Activated CD4-positive, alpha-beta T cell treated with anti-CD3 and anti-CD28 coated beads for 4 hours (primary cell): ENCODE measurements at regions not wholly inside any gene's neighbourhood (a gene's known extent, or its start where the extent isn't known, plus 50 kb on each side); places are given as distances from the start of the nearest gene placed in this dataset.

Experiments used
- DNase-seq, 2 donors: peaks; one replicate each; pipeline ENCODE4 v3.0.0-alpha.2; 2020

GRCh38 chr12:85509857-85510256 lies 229.8 kb downstream of the ALX1 start:
- no peak for DNase-seq

- no peak for DNase-seq
These were observed 236.0 kb downstream of the ALX1 start for GRCh38 chr12:85516039-85516438.

- DNase-seq: no peak
These were observed 236.8 kb downstream of the ALX1 start for GRCh38 chr12:85516667-85517325.

GRCh38 chr12:85519163-85519562 lies 239.1 kb downstream of the ALX1 start:
- no peak for DNase-seq

GRCh38 chr12:85523197-85523596 lies 243.2 kb downstream of the ALX1 start:
- no peak for DNase-seq

- DNase-seq: no peak
These were observed 247.2 kb downstream of the ALX1 start for GRCh38 chr12:85527192-85527591.

- DNase-seq: no peak
These were observed 249.9 kb downstream of the ALX1 start for GRCh38 chr12:85529896-85530295.

GRCh38 chr12:85530456-85530855 lies 250.4 kb downstream of the ALX1 start:
- DNase-seq: no peak

GRCh38 chr12:85531341-85531740 lies 251.3 kb downstream of the ALX1 start:
- DNase-seq: no peak

- DNase-seq: no peak
These were observed 269.6 kb downstream of the ALX1 start for GRCh38 chr12:85549640-85550039.

GRCh38 chr12:85550924-85551323 lies 270.9 kb downstream of the ALX1 start:
- no peak for DNase-seq

GRCh38 chr12:85552461-85552860 lies 272.4 kb downstream of the ALX1 start:
- DNase-seq: no peak

- DNase-seq: no peak
These were observed 277.8 kb downstream of the ALX1 start for GRCh38 chr12:85557850-85558249.

GRCh38 chr12:85558684-85559083 lies 277.5 kb downstream of the RASSF9 start:
- no peak for DNase-seq

GRCh38 chr12:85559127-85559526 lies 277.1 kb downstream of the RASSF9 start:
- no peak for DNase-seq

- no peak for DNase-seq
These were observed 276.7 kb downstream of the RASSF9 start for GRCh38 chr12:85559536-85559935.

- DNase-seq: no peak
These were observed 273.4 kb downstream of the RASSF9 start for GRCh38 chr12:85562765-85563164.

- no peak for DNase-seq
These were observed 271.4 kb downstream of the RASSF9 start for GRCh38 chr12:85564786-85565185.

GRCh38 chr12:85568395-85569103 lies 267.7 kb downstream of the RASSF9 start:
- no peak for DNase-seq

- no peak for DNase-seq
These were observed 266.9 kb downstream of the RASSF9 start for GRCh38 chr12:85569261-85569660.

GRCh38 chr12:85572956-85573355 lies 263.3 kb downstream of the RASSF9 start:
- no peak for DNase-seq

GRCh38 chr12:85573635-85574214 lies 262.5 kb downstream of the RASSF9 start:
- no peak for DNase-seq

GRCh38 chr12:85574291-85574690 lies 261.9 kb downstream of the RASSF9 start:
- no peak for DNase-seq
